K562 (cell line): ENCODE measurements at regions not wholly inside any gene's neighbourhood (a gene's known extent, or its start where the extent isn't known, plus 50 kb on each side); places are given as distances from the start of the nearest gene placed in this dataset.

ENCODE experiments used
- ATAC-seq: fragments of 200-7000 bp; cut with Tn5 transposase; 3 replicates; pipeline ENCODE4 v1.9.1; 2020; ENCODE audit warnings: moderate library complexity
- BruUV-seq: library from RNA; stranded (reverse); fragments of 400-500 nt; replicated peaks from 2 replicates; lab custom pipeline; 2021; lab: Mats Ljungman, UMichigan
- CTCF ChIA-PET: fragments of 300-600 bp; formaldehyde crosslinking; extraction: SDS; loops from one replicate; lab custom pipeline; 2021; ENCODE audit warnings: low intra/inter-chr PET ratio; lab: Yijun Ruan, JAX
- POLR2A ChIA-PET: fragments of 300-600, 350-650 bp; sonication (Branson Sonifier 250); formaldehyde crosslinking; extraction: SDS; loops from one replicate; lab custom pipeline; 2021; ENCODE audit warnings: antibody characterized with exemption, inconsistent platforms; lab: Yijun Ruan, JAX
- DNase-seq, 4 experiments: peaks; one replicate each; pipeline versions ENCODE4 v3.0.0 to v3.0.0-alpha.2; 2011 to 2018; ENCODE audit warnings: low spot score in 3 of 4, mixed read lengths in 3 of 4; ENCODE audit errors: extremely low read depth in 1 of 4
- FAIRE-seq: peaks from 2 replicates; lab custom pipeline; 2011; peaks lifted over from hg19 to GRCh38; lab: Jason Lieb, UNC
- H2AFZ ChIP-seq: 2 replicates; pipeline ENCODE4 v1.6.0; 2011; ENCODE audit warnings: low read depth, low read length, control low read depth, inconsistent platforms
- H3K27ac ChIP-seq: fragments of 200-600 bp; 3 replicates; pipeline ENCODE4 v1.8.0; 2011; ENCODE audit warnings: low read depth, mild to moderate bottlenecking, control low read depth, inconsistent platforms, low read length, moderate library complexity, mixed read lengths; ENCODE audit errors: extremely low read depth
- H3K27me3 ChIP-seq, 2 experiments: fragments of 300-600 bp in 1 of 2; 2 replicates in 1 of 2; 3 replicates in 1 of 2; pipeline versions ENCODE4 v1.6.0 to v1.8.0; 2011; ENCODE audit warnings: inconsistent platforms in 2 of 2, low read length in 2 of 2, mild to moderate bottlenecking in 1 of 2, mixed read lengths in 1 of 2, moderate library complexity in 1 of 2; ENCODE audit not compliant: control insufficient read depth in 2 of 2, insufficient read depth in 2 of 2
- H3K36me3 ChIP-seq: fragments of 300-600 bp; 3 replicates; pipeline ENCODE4 v1.8.0; 2011; ENCODE audit warnings: mild to moderate bottlenecking, low read length, inconsistent platforms; ENCODE audit not compliant: control insufficient read depth, insufficient read depth
- H3K4me1 ChIP-seq, 2 experiments: fragments of 200-600 bp in 1 of 2; replicated peaks in 1 of 2; 2 replicates in 1 of 2; 3 replicates in 1 of 2; pipeline versions ENCODE4 v1.5.1 to v1.8.0; 2011; ENCODE audit warnings: inconsistent platforms in 2 of 2, low read length in 2 of 2, mild to moderate bottlenecking in 1 of 2, mixed read lengths in 1 of 2, moderate library complexity in 1 of 2; ENCODE audit not compliant: control insufficient read depth in 2 of 2, insufficient read depth in 2 of 2
- H3K4me2 ChIP-seq: 2 replicates; pipeline ENCODE4 v1.6.1; 2011; ENCODE audit warnings: low read length, control low read depth, inconsistent platforms, mixed read lengths; ENCODE audit not compliant: insufficient read depth
- H3K4me3 ChIP-seq: fragments of 200-600 bp; sonication (generic), shearing (Covaris generic); 2 replicates; pipeline ENCODE4 v1.5.1; 2016; ENCODE audit warnings: control low read depth, inconsistent platforms
- H3K79me2 ChIP-seq: fragments of 200-600 bp; 3 replicates; pipeline ENCODE4 v1.8.0; 2011; ENCODE audit warnings: low read length, inconsistent platforms; ENCODE audit not compliant: control insufficient read depth, insufficient read depth
- H3K9ac ChIP-seq, 2 experiments: 2 replicates each; pipeline versions ENCODE4 v1.6.0 to v1.6.1; 2011; ENCODE audit warnings: low read depth in 2 of 2, low read length in 2 of 2, control low read depth in 1 of 2, inconsistent platforms in 1 of 2, mild to moderate bottlenecking in 1 of 2, mixed read lengths in 1 of 2; ENCODE audit not compliant: insufficient read depth in 1 of 2
- H3K9me1 ChIP-seq: one replicate; pipeline ENCODE4 v1.6.0; 2011; ENCODE audit warnings: inconsistent platforms, mild to moderate bottlenecking, low read length, moderate library complexity; ENCODE audit not compliant: control insufficient read depth, insufficient read depth
- H3K9me3 ChIP-seq: replicated peaks from 2 replicates; pipeline ENCODE4 v1.5.1; 2011; ENCODE audit warnings: low read depth, low read length, inconsistent platforms; ENCODE audit not compliant: control insufficient read depth, insufficient read depth
- H4K20me1 ChIP-seq: replicated peaks from 2 replicates; pipeline ENCODE4 v1.6.1; 2011; ENCODE audit warnings: low read length, inconsistent platforms, mixed read lengths; ENCODE audit not compliant: control insufficient read depth, insufficient read depth
- CBFA2T2 ChIP-seq: fragments of 450-650 bp; conservative IDR thresholded peaks from 2 replicates; pipeline ENCODE4 v1.6.1; 2017; ENCODE audit warnings: mild to moderate bottlenecking
- FIP1L1 ChIP-seq: fragments of 200-400 bp; formaldehyde crosslinking; IDR thresholded peaks from 2 replicates; pipeline ENCODE4 v1.6.1; 2018; ENCODE audit warnings: mild to moderate bottlenecking, low read depth, low read length; ENCODE audit not compliant: poor library complexity, severe bottlenecking
- GABPB1 ChIP-seq: sonication (generic); formaldehyde crosslinking; IDR thresholded peaks from 2 replicates; pipeline ENCODE4 v1.8.0; 2022; ENCODE audit warnings: mild to moderate bottlenecking, missing genetic modification reagents
- IFI16 ChIP-seq: fragments of 250-450 bp; sonication (Bioruptor Pico); IDR thresholded peaks from 2 replicates; pipeline ENCODE4 v2.1.2; 2022; ENCODE audit warnings: mild to moderate bottlenecking, inconsistent platforms
- MXI1 ChIP-seq: IDR thresholded peaks from 2 replicates; pipeline ENCODE4 v1.6.1; 2011; ENCODE audit warnings: low read depth, mild to moderate bottlenecking, improper control_type of control experiment, low read length
- NELFE ChIP-seq: IDR thresholded peaks from 2 replicates; pipeline ENCODE4 v1.6.1; 2011; ENCODE audit warnings: mild to moderate bottlenecking; ENCODE audit not compliant: insufficient read depth, insufficient read length
- NFATC3 ChIP-seq: fragments of 450-650 bp; IDR thresholded peaks from 2 replicates; pipeline ENCODE4 v1.6.1; 2017; ENCODE audit warnings: mild to moderate bottlenecking
- PTRF ChIP-seq: fragments of 450-650 bp; IDR thresholded peaks from 2 replicates; pipeline ENCODE4 v1.6.1; 2016; ENCODE audit warnings: mild to moderate bottlenecking, missing genetic modification characterization, missing compliant biosample characterization
- RBBP5 ChIP-seq: fragments of 200-600 bp; sonication (generic); IDR thresholded peaks from 2 replicates; pipeline ENCODE4 v1.6.1; 2012; ENCODE audit warnings: borderline replicate concordance, mild to moderate bottlenecking, low read length, control low read depth, inconsistent platforms; ENCODE audit not compliant: insufficient read depth, poor library complexity, severe bottlenecking
- RCOR1 ChIP-seq, 2 experiments: IDR thresholded peaks; 2 replicates each; pipeline ENCODE4 v1.6.1; 2012; ENCODE audit warnings: low read depth in 2 of 2, low read length in 2 of 2, borderline replicate concordance in 1 of 2, improper control_type of control experiment in 1 of 2
- TOE1 ChIP-seq, 2 experiments: fragments of 450-650 bp in 1 of 2; sonication (generic) in 1 of 2; formaldehyde crosslinking in 1 of 2; IDR thresholded peaks; 2 replicates each; pipeline versions ENCODE4 v1.7.1 to v1.8.0; 2016 to 2022; ENCODE audit warnings: borderline replicate concordance in 2 of 2, mild to moderate bottlenecking in 2 of 2, antibody characterized with exemption in 1 of 2, inconsistent platforms in 1 of 2, low read depth in 1 of 2, missing genetic modification reagents in 1 of 2, moderate library complexity in 1 of 2
- WGBS: fragments of 100-300 bp; shearing (Covaris generic); methylation state at CpG from one replicate; pipeline ENCODE4 v1.1.6; 2016; ENCODE audit warnings: low coverage, mixed read lengths; ENCODE audit not compliant: insufficient coverage; ENCODE audit errors: missing lambda C conversion rate; 5-methylcytosine and 5-hydroxymethylcytosine counted together
- in situ Hi-C: fragments of 300-500 bp; cut with MboI; formaldehyde crosslinking; loops from 4 replicates; pipeline ENCODE4 v1.15.0; 2018; ENCODE audit warnings: inconsistent platforms, mixed read lengths
- intact Hi-C: fragments of 100-400 bp; cut with micrococcal nuclease; formaldehyde crosslinking; loops from 2 replicates; pipeline ENCODE4 v1.14.2; 2022
- TF ChIP-seq, protein P1 (sequence below): fragments of 250-450 bp; sonication (Bioruptor Pico); IDR thresholded peaks from 2 replicates; pipeline ENCODE4 v1.5.0; 2021; ENCODE audit warnings: mild to moderate bottlenecking, moderate library complexity
- TF ChIP-seq, protein P2 (sequence below), 3 experiments: fragments of 200-800 bp in 1 of 3; sonication (Bioruptor generic) in 1 of 3; sonication (generic) in 1 of 3; formaldehyde crosslinking in 1 of 3; IDR thresholded peaks; 2 replicates each; pipeline versions ENCODE4 v1.6.1 to v1.8.0; 2016 to 2022; ENCODE audit warnings: mild to moderate bottlenecking in 2 of 3, missing compliant biosample characterization in 2 of 3, missing genetic modification characterization in 2 of 3, missing genetic modification reagents in 1 of 3
- TF ChIP-seq, protein P3 (sequence below), 2 experiments: IDR thresholded peaks; 2 replicates each; pipeline ENCODE4 v1.6.1; 2011; ENCODE audit warnings: borderline replicate concordance in 1 of 2, control low read depth in 1 of 2, low read depth in 1 of 2, low read length in 1 of 2, mild to moderate bottlenecking in 1 of 2, mixed read lengths in 1 of 2, moderate library complexity in 1 of 2; ENCODE audit not compliant: insufficient read depth in 1 of 2, insufficient read length in 1 of 2, poor library complexity in 1 of 2, severe bottlenecking in 1 of 2; ENCODE audit errors: extremely low read depth in 1 of 2
- TF ChIP-seq, protein P4 (sequence below): sonication (generic); formaldehyde crosslinking; IDR thresholded peaks from 2 replicates; pipeline ENCODE4 v1.8.0; 2022; ENCODE audit warnings: missing genetic modification reagents, mild to moderate bottlenecking, borderline replicate concordance

DNA sequence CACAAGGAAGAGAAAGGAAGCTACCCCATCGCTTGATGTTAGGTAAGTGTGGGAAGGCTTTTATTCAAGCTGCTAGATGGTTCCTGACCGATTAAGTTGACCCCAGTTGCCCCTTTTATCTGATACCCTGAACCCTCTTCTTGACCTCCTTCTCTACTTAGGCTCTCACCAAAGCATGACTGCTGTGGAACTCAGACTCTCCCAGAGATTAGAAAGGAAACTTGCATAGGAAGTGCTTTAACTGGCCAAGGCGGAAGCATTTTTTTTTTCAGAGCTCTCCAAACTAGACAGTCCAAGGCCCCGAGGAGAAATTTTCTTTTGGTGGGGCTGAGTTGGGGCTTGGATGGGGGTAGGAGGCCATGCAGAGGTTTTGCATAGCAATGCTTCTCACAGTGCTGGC is 101.3 kb upstream of the USP24 start:
- H3K4me2 ChIP-seq, result no peak overlapping the region
- in situ Hi-C loops, result no loop called here
- no peaks in the 10 kb centered on the region for H3K79me2 ChIP-seq
- WGBS, result 3% methylated on average over 4 of the region's 4 CpGs
- no peak overlapping the region for H3K9ac ChIP-seq
- DNase-seq (no peak), ATAC-seq (no peak), FAIRE-seq (no peak)
- no peaks in the 10 kb centered on the region for H3K4me1 ChIP-seq
- POLR2A ChIA-PET, result interaction anchor here (0.6 to 2.3 kb wide), 6 partner anchors 10 to 1310 kb away, joined by 3 to 13 read pairs (median 4); no protein-coding TSS in a partner anchor
- H3K27me3 ChIP-seq, result peaks cover 14 to 43% of the 10 kb centered on the region in 2 experiments; a peak in 4 of 5 replicates
- no TSS peak for BruUV-seq
- H3K9me3 ChIP-seq, result no peaks in the 10 kb centered on the region
- no peaks in the 10 kb centered on the region for H3K9me1 ChIP-seq
- H4K20me1 ChIP-seq, result no peaks in the 10 kb centered on the region
- no peak overlapping the region for H3K4me3 ChIP-seq
- intact Hi-C loops, result no loop called here
- CTCF ChIA-PET, result no interaction called here
- no peaks in the 10 kb centered on the region for H3K36me3 ChIP-seq
- H2AFZ ChIP-seq, result no peak overlapping the region
- H3K27ac ChIP-seq, result no peak overlapping the region
- TF ChIP-seq, protein P1, sequence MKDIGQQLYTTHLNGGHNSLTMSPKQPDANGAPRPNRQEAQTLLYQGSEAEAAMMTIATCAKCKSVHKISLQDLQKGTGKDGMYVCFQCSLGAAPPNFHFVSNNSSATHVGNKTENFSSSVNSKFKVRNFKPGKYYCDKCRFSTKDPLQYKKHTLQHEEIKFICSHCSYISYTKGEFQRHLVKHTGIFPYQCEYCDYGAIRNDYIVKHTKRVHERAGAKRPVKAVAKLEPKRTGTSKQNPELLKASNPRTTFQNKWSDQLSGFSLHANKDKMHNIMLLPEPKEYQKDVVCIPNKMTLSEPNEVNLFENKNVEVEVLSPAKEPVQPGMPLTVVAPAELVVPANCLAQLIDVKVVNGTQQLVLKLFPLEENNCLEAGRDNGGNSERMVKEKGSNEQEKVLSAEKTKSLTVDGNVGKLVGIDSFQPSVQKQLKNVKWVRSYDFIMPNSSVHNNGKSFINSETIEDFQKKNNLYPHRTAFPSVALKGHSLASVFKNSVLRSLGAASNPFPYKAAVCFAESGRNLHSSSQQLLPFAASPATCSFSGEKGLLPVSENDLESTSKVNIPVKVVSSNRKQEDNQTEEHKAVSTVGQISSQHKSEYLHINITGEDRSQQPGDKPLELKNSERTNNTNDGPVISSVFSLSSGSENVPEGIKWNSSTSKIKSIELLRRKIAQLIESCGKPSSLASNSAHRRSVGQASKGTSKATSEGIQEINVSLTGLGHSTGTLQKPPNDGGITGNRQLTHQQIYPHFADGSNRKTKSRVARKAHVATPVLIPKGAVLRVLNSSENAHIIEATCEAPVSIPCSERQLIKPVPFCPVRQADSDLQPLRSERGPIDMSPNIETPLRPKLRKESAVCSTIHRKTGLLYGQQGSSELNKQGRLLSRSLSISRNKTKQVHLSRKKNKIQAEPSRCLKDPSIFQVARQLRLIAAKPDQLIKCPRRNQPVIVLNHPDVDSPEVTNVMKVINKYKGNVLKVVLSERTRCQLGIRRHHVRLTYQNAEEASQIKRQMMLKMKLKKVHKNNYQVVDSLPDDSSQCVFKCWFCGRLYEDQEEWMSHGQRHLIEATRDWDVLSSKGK (CRISPR knock-in tag), result no peak
- TF ChIP-seq MXI1, result no peak
- TF ChIP-seq TOE1 (IDR thresholded peaks at IDR 0.05; ENCODE audit: borderline replicate concordance), result no peak
- TF ChIP-seq TOE1 (CRISPR knock-in tag; IDR thresholded peaks at IDR 0.05; ENCODE audit: borderline replicate concordance, low read depth), result no peak
- TF ChIP-seq GABPB1 (CRISPR knock-in tag), result no peak
- TF ChIP-seq PTRF, result no peak
- TF ChIP-seq NELFE, result no peak
- TF ChIP-seq NFATC3, result no peak
- no peak for TF ChIP-seq RCOR1 (IDR thresholded peaks at IDR 0.05; ENCODE audit: borderline replicate concordance in 1 of 2, low read depth in 2 of 2, low read length in 2 of 2)
- TF ChIP-seq, protein P2, sequence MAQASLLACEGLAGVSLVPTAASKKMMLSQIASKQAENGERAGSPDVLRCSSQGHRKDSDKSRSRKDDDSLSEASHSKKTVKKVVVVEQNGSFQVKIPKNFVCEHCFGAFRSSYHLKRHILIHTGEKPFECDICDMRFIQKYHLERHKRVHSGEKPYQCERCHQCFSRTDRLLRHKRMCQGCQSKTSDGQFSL (CRISPR knock-in tag; IDR thresholded peaks at IDR 0.05), result no peak
- TF ChIP-seq, protein P2 (tag; IDR thresholded peaks at IDR 0.05), result no peak
- no peak for TF ChIP-seq FIP1L1
- no peak for TF ChIP-seq RBBP5
- TF ChIP-seq, protein P3, sequence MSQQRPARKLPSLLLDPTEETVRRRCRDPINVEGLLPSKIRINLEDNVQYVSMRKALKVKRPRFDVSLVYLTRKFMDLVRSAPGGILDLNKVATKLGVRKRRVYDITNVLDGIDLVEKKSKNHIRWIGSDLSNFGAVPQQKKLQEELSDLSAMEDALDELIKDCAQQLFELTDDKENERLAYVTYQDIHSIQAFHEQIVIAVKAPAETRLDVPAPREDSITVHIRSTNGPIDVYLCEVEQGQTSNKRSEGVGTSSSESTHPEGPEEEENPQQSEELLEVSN (IDR thresholded peaks at IDR 0.05; ENCODE audit: borderline replicate concordance in 1 of 2, extremely low read depth in 1 of 2, insufficient read depth in 1 of 2, insufficient read length in 1 of 2, low read depth in 1 of 2, low read length in 1 of 2, poor library complexity in 1 of 2, severe bottlenecking in 1 of 2), result no peak
- no peak for TF ChIP-seq IFI16 (CRISPR knock-in tag)
- TF ChIP-seq CBFA2T2, result no peak
- TF ChIP-seq, protein P4, sequence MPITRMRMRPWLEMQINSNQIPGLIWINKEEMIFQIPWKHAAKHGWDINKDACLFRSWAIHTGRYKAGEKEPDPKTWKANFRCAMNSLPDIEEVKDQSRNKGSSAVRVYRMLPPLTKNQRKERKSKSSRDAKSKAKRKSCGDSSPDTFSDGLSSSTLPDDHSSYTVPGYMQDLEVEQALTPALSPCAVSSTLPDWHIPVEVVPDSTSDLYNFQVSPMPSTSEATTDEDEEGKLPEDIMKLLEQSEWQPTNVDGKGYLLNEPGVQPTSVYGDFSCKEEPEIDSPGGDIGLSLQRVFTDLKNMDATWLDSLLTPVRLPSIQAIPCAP (CRISPR knock-in tag), result no peak
